ENCODE measurements at regions not wholly inside any gene's neighbourhood (a gene's known extent, or its start where the extent isn't known, plus 50 kb on each side); places are given as distances from the start of the nearest gene placed in this dataset.

DNA sequence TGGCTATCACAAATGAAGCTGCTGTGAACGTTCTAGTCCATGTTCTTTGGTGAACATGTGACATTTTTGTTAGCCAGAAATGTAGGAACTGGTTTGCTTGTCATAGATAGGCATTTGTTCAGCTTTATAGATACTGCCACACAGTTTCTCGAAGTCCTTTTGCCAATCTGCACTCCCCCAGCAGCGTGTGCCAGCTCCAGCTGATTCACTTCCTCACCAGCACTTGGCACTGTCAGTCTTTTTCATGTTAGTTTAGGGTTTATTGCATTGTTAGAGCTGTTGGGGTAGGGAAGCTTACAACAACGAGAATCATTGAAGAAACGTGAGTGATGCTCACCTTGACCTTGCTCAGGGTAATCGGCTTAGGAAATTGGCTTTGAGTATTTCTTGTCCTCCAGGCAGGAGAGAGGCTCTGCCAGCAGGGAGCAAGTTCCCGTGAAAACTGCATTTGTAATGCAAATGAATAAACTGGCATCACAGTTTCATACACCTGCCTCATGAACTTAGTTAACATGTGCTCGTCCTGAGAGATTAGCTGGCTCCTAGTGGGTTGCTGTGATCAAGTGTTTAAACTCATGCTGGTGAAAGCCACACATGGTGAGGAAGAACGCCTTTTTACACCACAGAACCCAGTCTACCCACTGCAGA is 83.9 kb downstream of the ING1 start:
- intact Hi-C loops (cut with micrococcal nuclease; ENCODE audit: unreplicated experiment) (no loop called here), in situ Hi-C loops (cut with HindIII; ENCODE audit: extremely low pct_ligation_motif_present, low pct_unique_long_range_greater_than_20kb) (no loop called here)
- DNase-seq (ENCODE audit: low spot score) (no peak), FAIRE-seq (no peak), ATAC-seq (no peak)
- Histone ChIP-seq H3K9me3 (ENCODE audit: low read length) (no peaks in the 10 kb centered on the region), H3K9ac (ENCODE audit: insufficient read depth, low read depth, low read length) (no peak overlapping the region), H3K79me2 (ENCODE audit: insufficient read depth, low read length) (no peaks in the 10 kb centered on the region), H3K27me3 (ENCODE audit: control insufficient read depth in 1 of 2, insufficient read depth in 2 of 2, low read length in 2 of 2) (peaks cover 0 to 55% of the 10 kb centered on the region in 2 experiments; a peak in 4 of 5 replicates), H3K27ac (ENCODE audit: extremely low read length, insufficient read depth, low read length) (no peak overlapping the region), H3K36me3 (replicated peaks in 1 of 2; ENCODE audit: control insufficient read depth in 1 of 2, insufficient read depth in 2 of 2, low read length in 2 of 2) (no peaks in the 10 kb centered on the region), H3K4me2 (ENCODE audit: low read depth, low read length) (no peak overlapping the region), H2AFZ (ENCODE audit: low read length) (no peak overlapping the region), H4K20me1 (ENCODE audit: insufficient read depth, low read length) (no peaks in the 10 kb centered on the region), H3K4me3 (replicated peaks in 1 of 3; ENCODE audit: insufficient read depth in 1 of 3, low read depth in 2 of 3, low read length in 3 of 3) (no peak overlapping the region), H3K4me1 (ENCODE audit: insufficient read depth, low read length) (peaks cover 19% of the 10 kb centered on the region)
- WGBS (ENCODE audit: low lambda C conversion rate): 5% methylated on average over 9 of the region's 9 CpGs
- ChIA-PET CTCF (ENCODE audit: low intra/inter-chr PET ratio, low total read pairs) (no interaction called here), POLR2A (no interaction called here)
- no TSS peak for BruUV-seq (replicated peaks)
- TF ChIP-seq KIAA2018 (CRISPR knock-in tag; IDR thresholded peaks at IDR 0.05; ENCODE audit: borderline replicate concordance) (no peak), ZMYM4 (CRISPR knock-in tag; IDR thresholded peaks at IDR 0.05) (no peak), THAP9 (CRISPR knock-in tag; IDR thresholded peaks at IDR 0.05; ENCODE audit: borderline replicate concordance) (no peak), ZNF446 (CRISPR knock-in tag; IDR thresholded peaks at IDR 0.05) (no peak), SRSF9 (IDR thresholded peaks at IDR 0.05; ENCODE audit: borderline replicate concordance, insufficient read depth, low read depth, low read length, poor library complexity, severe bottlenecking) (no peak), RFXAP (CRISPR knock-in tag; IDR thresholded peaks at IDR 0.05; ENCODE audit: borderline replicate concordance) (no peak)
- TF ChIP-seq, protein P1, sequence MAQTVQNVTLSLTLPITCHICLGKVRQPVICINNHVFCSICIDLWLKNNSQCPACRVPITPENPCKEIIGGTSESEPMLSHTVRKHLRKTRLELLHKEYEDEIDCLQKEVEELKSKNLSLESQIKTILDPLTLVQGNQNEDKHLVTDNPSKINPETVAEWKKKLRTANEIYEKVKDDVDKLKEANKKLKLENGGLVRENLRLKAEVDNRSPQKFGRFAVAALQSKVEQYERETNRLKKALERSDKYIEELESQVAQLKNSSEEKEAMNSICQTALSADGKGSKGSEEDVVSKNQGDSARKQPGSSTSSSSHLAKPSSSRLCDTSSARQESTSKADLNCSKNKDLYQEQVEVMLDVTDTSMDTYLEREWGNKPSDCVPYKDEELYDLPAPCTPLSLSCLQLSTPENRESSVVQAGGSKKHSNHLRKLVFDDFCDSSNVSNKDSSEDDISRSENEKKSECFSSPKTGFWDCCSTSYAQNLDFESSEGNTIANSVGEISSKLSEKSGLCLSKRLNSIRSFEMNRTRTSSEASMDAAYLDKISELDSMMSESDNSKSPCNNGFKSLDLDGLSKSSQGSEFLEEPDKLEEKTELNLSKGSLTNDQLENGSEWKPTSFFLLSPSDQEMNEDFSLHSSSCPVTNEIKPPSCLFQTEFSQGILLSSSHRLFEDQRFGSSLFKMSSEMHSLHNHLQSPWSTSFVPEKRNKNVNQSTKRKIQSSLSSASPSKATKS (CRISPR knock-in tag; IDR thresholded peaks at IDR 0.05): no peak

Measured in HepG2 (cell line).